Right hindlimb (tissue), 1 donor: ENCODE measurements at regions not wholly inside any gene's neighbourhood (a gene's known extent, or its start where the extent isn't known, plus 50 kb on each side); places are given as distances from the start of the nearest gene placed in this dataset.

Experiments used
- DNase-seq: peaks from one replicate; pipeline ENCODE4 v3.0.0-alpha.2; 2018

GRCh38 chr2:177314722-177315264 lies 50.3 kb upstream of the NFE2L2 start:
- no peak for DNase-seq

GRCh38 chr2:177315364-177315763 lies 50.8 kb upstream of the NFE2L2 start:
- no peak for DNase-seq

GRCh38 chr2:177316756-177317155 lies 52.2 kb upstream of the NFE2L2 start:
- no peak for DNase-seq

GRCh38 chr2:177317443-177317842 lies 52.9 kb upstream of the NFE2L2 start:
- no peak for DNase-seq

- no peak for DNase-seq
Observed at GRCh38 chr2:177317857-177318256, 53.3 kb upstream of the NFE2L2 start.

GRCh38 chr2:177318613-177319012 lies 54.1 kb upstream of the NFE2L2 start:
- DNase-seq: no peak

GRCh38 chr2:177320596-177320995 lies 56.1 kb upstream of the NFE2L2 start:
- no peak for DNase-seq

- DNase-seq: no peak
Observed at GRCh38 chr2:177322801-177323261, 58.3 kb upstream of the NFE2L2 start.

GRCh38 chr2:177324797-177325196 lies 60.3 kb upstream of the NFE2L2 start:
- no peak for DNase-seq

GRCh38 chr2:177325554-177325953 lies 61.0 kb upstream of the NFE2L2 start:
- DNase-seq: no peak

- no peak for DNase-seq
Observed at GRCh38 chr2:177326005-177326404, 61.5 kb upstream of the NFE2L2 start.

- no peak for DNase-seq
Observed at GRCh38 chr2:177326591-177326990, 62.1 kb upstream of the NFE2L2 start.

- no peak for DNase-seq
Observed at GRCh38 chr2:177327009-177327408, 62.5 kb upstream of the NFE2L2 start.

- no peak for DNase-seq
Observed at GRCh38 chr2:177328056-177328455, 63.5 kb upstream of the NFE2L2 start.

- no peak for DNase-seq
Observed at GRCh38 chr2:177329064-177329463, 63.5 kb upstream of the AGPS start.

GRCh38 chr2:177331466-177331997 lies 61.0 kb upstream of the AGPS start:
- no peak for DNase-seq

GRCh38 chr2:177332026-177332991 lies 60.3 kb upstream of the AGPS start:
- peak; percentile 63 for DNase-seq

GRCh38 chr2:177332992-177333388 lies 59.6 kb upstream of the AGPS start:
- DNase-seq: no peak

- DNase-seq: no peak
Observed at GRCh38 chr2:177334940-177335543, 57.5 kb upstream of the AGPS start.

GRCh38 chr2:177335917-177336450 lies 56.6 kb upstream of the AGPS start:
- DNase-seq: no peak

- no peak for DNase-seq
Observed at GRCh38 chr2:177338177-177338721, 54.3 kb upstream of the AGPS start.

GRCh38 chr2:177340158-177340557 lies 52.4 kb upstream of the AGPS start:
- no peak for DNase-seq

- DNase-seq: no peak
Observed at GRCh38 chr2:177342736-177343135, 49.8 kb upstream of the AGPS start.
